Kidney glomerular epithelial cell (primary cell): ENCODE measurements at regions not wholly inside any gene's neighbourhood (a gene's known extent, or its start where the extent isn't known, plus 50 kb on each side); places are given as distances from the start of the nearest gene placed in this dataset.
"Not testable (repeated sequence)": the region's sequence is repeated elsewhere in the genome, so short reads cannot be mapped to it uniquely, and the experiment has no call there.

Experiments used
- DNase-seq: peaks from one replicate; lab custom pipeline; 2025; lab: John Stamatoyannopoulos, UW

- DNase-seq, result no peak
These were observed 1316.1 kb downstream of the SUCLG1 start for GRCh38 chr2:83142934-83143333.

GRCh38 chr2:83115606-83116005 is 1343.5 kb downstream of the SUCLG1 start:
- DNase-seq, result no peak

- DNase-seq, result no peak
These were observed 1343.9 kb downstream of the SUCLG1 start for GRCh38 chr2:83115155-83115554.

- DNase-seq, result no peak
These were observed 1345.1 kb downstream of the SUCLG1 start for GRCh38 chr2:83113953-83114352.

- no peak for DNase-seq
These were observed 1346.2 kb downstream of the SUCLG1 start for GRCh38 chr2:83112858-83113257.

- DNase-seq, result no peak
These were observed 1349.8 kb downstream of the SUCLG1 start for GRCh38 chr2:83109284-83109683.

GRCh38 chr2:83106853-83107252 is 1352.2 kb downstream of the SUCLG1 start:
- no peak for DNase-seq

GRCh38 chr2:83104202-83104601 is 1354.9 kb downstream of the SUCLG1 start:
- DNase-seq, result no peak

- DNase-seq, result peak; percentile 91
These were observed 1355.5 kb downstream of the SUCLG1 start for GRCh38 chr2:83103613-83104012.

- not testable (repeated sequence) for DNase-seq
These were observed 1370.0 kb downstream of the SUCLG1 start for GRCh38 chr2:83089051-83089450.

- no peak for DNase-seq
These were observed 1373.2 kb downstream of the SUCLG1 start for GRCh38 chr2:83085869-83086268.

- DNase-seq, result peak; percentile 30
These were observed 1377.0 kb downstream of the SUCLG1 start for GRCh38 chr2:83081826-83082690.

GRCh38 chr2:83079007-83079406 is 1380.1 kb downstream of the SUCLG1 start:
- no peak for DNase-seq

GRCh38 chr2:83072767-83073166 is 1386.3 kb downstream of the SUCLG1 start:
- DNase-seq, result no peak

- no peak for DNase-seq
These were observed 1387.2 kb downstream of the SUCLG1 start for GRCh38 chr2:83071914-83072313.

- no peak for DNase-seq
These were observed 1387.7 kb downstream of the SUCLG1 start for GRCh38 chr2:83071352-83071751.

- peak; percentile 11 for DNase-seq
These were observed 1389.4 kb downstream of the SUCLG1 start for GRCh38 chr2:83069724-83070123.

- no peak for DNase-seq
These were observed 1390.4 kb downstream of the SUCLG1 start for GRCh38 chr2:83068714-83069113.

GRCh38 chr2:83067947-83068346 is 1391.1 kb downstream of the SUCLG1 start:
- peak; percentile 58 for DNase-seq

- no peak for DNase-seq
These were observed 1395.1 kb downstream of the SUCLG1 start for GRCh38 chr2:83063933-83064332.

- DNase-seq, result no peak
These were observed 1395.6 kb downstream of the SUCLG1 start for GRCh38 chr2:83063511-83063910.

- no peak for DNase-seq
These were observed 1400.4 kb downstream of the SUCLG1 start for GRCh38 chr2:83058683-83059082.

- DNase-seq, result peak; percentile 93
These were observed 1403.6 kb downstream of the SUCLG1 start for GRCh38 chr2:83055376-83056010.
